GM23338 (cell line): ENCODE measurements at regions not wholly inside any gene's neighbourhood (a gene's known extent, or its start where the extent isn't known, plus 50 kb on each side); places are given as distances from the start of the nearest gene placed in this dataset.

Experiments
- ATAC-seq: fragments of 200-7000 bp; cut with Tn5 transposase; 3 replicates; pipeline ENCODE4 v1.9.1; 2020
- DNase-seq: peaks from one replicate; pipeline ENCODE4 v3.0.0-alpha.2; 2015; ENCODE audit warnings: low spot score
- H2AFZ ChIP-seq: fragments of 200-600 bp; sonication (generic); 2 replicates; pipeline ENCODE4 v1.8.0; 2016; ENCODE audit warnings: antibody characterized with exemption, mild to moderate bottlenecking, moderate library complexity
- H3F3A ChIP-seq: fragments of 200-600 bp; sonication (generic); replicated peaks from 2 replicates; pipeline ENCODE4 v1.8.0; 2017; ENCODE audit warnings: antibody characterized with exemption, mixed run types, low read depth
- H3K27ac ChIP-seq: fragments of 200-600 bp; sonication (generic); 2 replicates; pipeline ENCODE4 v1.6.1; 2016; ENCODE audit warnings: low read depth
- H3K27me3 ChIP-seq: fragments of 200-600 bp; sonication (generic); 2 replicates; pipeline ENCODE4 v1.8.0; 2016; ENCODE audit warnings: mild to moderate bottlenecking, mixed run types, moderate library complexity; ENCODE audit not compliant: insufficient read depth
- H3K36me3 ChIP-seq: fragments of 200-600 bp; sonication (generic); 2 replicates; pipeline ENCODE4 v1.8.0; 2016; ENCODE audit warnings: mild to moderate bottlenecking; ENCODE audit not compliant: insufficient read depth
- H3K4me1 ChIP-seq: fragments of 200-600 bp; sonication (generic); 2 replicates; pipeline ENCODE4 v1.8.0; 2016; ENCODE audit warnings: mild to moderate bottlenecking, moderate library complexity; ENCODE audit not compliant: insufficient read depth
- H3K4me2 ChIP-seq: fragments of 200-600 bp; sonication (generic); 2 replicates; pipeline ENCODE4 v1.7.1; 2017; ENCODE audit warnings: mixed run types
- H3K4me3 ChIP-seq: fragments of 200-600 bp; sonication (generic); 2 replicates; pipeline ENCODE4 v1.6.1; 2016; ENCODE audit warnings: mixed run types
- H3K79me2 ChIP-seq: fragments of 200-600 bp; sonication (generic); replicated peaks from 2 replicates; pipeline ENCODE4 v1.8.0; 2017; ENCODE audit warnings: mild to moderate bottlenecking; ENCODE audit not compliant: insufficient read depth
- H3K9me2 ChIP-seq: fragments of 200-600 bp; sonication (generic); 2 replicates; pipeline ENCODE4 v1.8.0; 2017; ENCODE audit not compliant: insufficient read depth
- H4K20me1 ChIP-seq: fragments of 200-600 bp; sonication (generic); replicated peaks from 2 replicates; pipeline ENCODE4 v1.8.0; 2017; ENCODE audit warnings: mild to moderate bottlenecking; ENCODE audit not compliant: insufficient read depth
- H3K27ac Mint-ChIP-seq: 2 replicates; pipeline ENCODE4 v1.8.0; 2020; ENCODE audit warnings: inconsistent platforms, mild to moderate bottlenecking, moderate library complexity, mixed read lengths
- H3K27me3 Mint-ChIP-seq: 3 replicates; pipeline ENCODE4 v1.8.0; 2022; ENCODE audit warnings: low read depth, mild to moderate bottlenecking, moderate library complexity, mixed read lengths, inconsistent platforms; ENCODE audit not compliant: insufficient read depth, poor library complexity
- H3K36me3 Mint-ChIP-seq: 3 replicates; pipeline ENCODE4 v1.8.0; 2021; ENCODE audit warnings: low read depth, mild to moderate bottlenecking, inconsistent platforms, moderate library complexity, mixed read lengths
- H3K4me1 Mint-ChIP-seq: 3 replicates; pipeline ENCODE4 v1.8.0; 2020; ENCODE audit warnings: mild to moderate bottlenecking, inconsistent platforms, mixed read lengths
- H3K4me3 Mint-ChIP-seq: 3 replicates; pipeline ENCODE4 v1.8.0; 2021; ENCODE audit warnings: moderate library complexity, mild to moderate bottlenecking, inconsistent platforms, mixed read lengths
- H3K9me3 Mint-ChIP-seq: 3 replicates; pipeline ENCODE4 v1.8.0; 2020; ENCODE audit warnings: moderate library complexity, mild to moderate bottlenecking, inconsistent platforms, mixed read lengths
- CREB1 ChIP-seq: fragments of 250-450 bp; sonication (Bioruptor Pico); IDR thresholded peaks from 2 replicates; pipeline ENCODE4 v1.5.0; 2020; ENCODE audit warnings: low read depth, mild to moderate bottlenecking, moderate library complexity
- EZH2 ChIP-seq: fragments of 200-600 bp; sonication (generic); IDR thresholded peaks from one replicate; pipeline ENCODE4 v1.8.0; 2017; ENCODE audit warnings: antibody characterized with exemption, mild to moderate bottlenecking, low read depth; ENCODE audit not compliant: unreplicated experiment
- EZH2phosphoT487 ChIP-seq: fragments of 200-600 bp; sonication (generic); IDR thresholded peaks from one replicate; pipeline ENCODE4 v1.8.1; 2018; ENCODE audit warnings: antibody characterized with exemption; ENCODE audit not compliant: unreplicated experiment
- NANOG ChIP-seq: IDR thresholded peaks from 2 replicates; pipeline ENCODE4 v1.6.1; 2016; ENCODE audit warnings: antibody characterized with exemption, borderline replicate concordance
- STAT1 ChIP-seq: IDR thresholded peaks from one replicate; pipeline ENCODE4 v1.6.1; 2016; ENCODE audit warnings: antibody characterized with exemption; ENCODE audit not compliant: unreplicated experiment
- ZNF331 ChIP-seq: fragments of 250-450 bp; sonication (Bioruptor Pico); IDR thresholded peaks from 2 replicates; pipeline ENCODE4 v1.5.0; 2020; ENCODE audit warnings: low read depth, mild to moderate bottlenecking, moderate library complexity
- TF ChIP-seq, protein P1 (sequence below), 2 experiments: fragments of 200-600 bp in 1 of 2; sonication (generic) in 1 of 2; conservative IDR thresholded peaks; 2 replicates each; pipeline versions ENCODE4 v1.5.1 to v1.6.1; 2016 to 2017; ENCODE audit warnings: antibody characterized with exemption in 2 of 2, low read depth in 2 of 2, mild to moderate bottlenecking in 2 of 2, moderate library complexity in 1 of 2
- TF ChIP-seq, protein P2 (sequence below): IDR thresholded peaks from 2 replicates; pipeline ENCODE4 v1.6.1; 2016; ENCODE audit warnings: antibody characterized with exemption
- TF ChIP-seq, protein P3 (sequence below): fragments of 250-450 bp; sonication (Bioruptor Pico); IDR thresholded peaks from 2 replicates; pipeline ENCODE4 v1.5.0; 2020; ENCODE audit warnings: mild to moderate bottlenecking, moderate library complexity

DNA sequence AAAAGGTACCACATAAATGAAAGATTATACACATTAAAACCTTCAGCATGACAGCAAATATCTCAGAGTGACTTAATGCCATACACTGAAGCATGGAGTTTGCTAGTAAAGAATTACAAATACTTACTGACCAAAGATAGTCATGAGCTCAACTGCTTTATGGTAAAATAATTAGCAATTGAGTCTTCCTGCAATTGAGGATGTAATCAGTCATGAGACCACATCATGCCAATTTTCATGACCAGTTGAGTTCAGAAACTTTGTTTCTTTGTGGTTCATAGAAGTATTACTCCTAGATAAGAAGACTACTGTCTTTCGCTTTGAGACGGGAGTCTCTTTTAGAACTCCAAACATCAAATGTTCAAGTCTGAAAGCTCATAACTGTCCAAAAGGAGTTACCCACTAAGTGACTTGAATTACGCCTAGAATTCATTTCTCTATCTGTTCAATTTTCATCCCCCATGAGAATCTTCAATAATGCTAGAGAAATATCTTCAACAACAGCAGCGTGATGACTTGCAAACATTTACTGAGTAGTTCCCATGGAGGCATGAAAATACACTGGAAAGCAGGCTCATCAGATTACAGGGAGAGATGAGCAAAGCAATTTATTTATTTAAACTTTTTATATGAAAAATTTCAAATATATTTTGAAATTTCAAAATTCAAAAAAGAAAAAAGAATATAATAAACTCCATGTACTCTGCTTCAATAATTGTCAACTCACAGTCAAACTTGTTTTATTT is 120.0 kb downstream of the BTG1 start:
- Histone ChIP-seq H3K4me3 (no peak overlapping the region), H3K9me2 (no peaks in the 10 kb centered on the region), H3F3A (no peaks in the 10 kb centered on the region), H3K27ac (no peak overlapping the region), H4K20me1 (no peaks in the 10 kb centered on the region), H2AFZ (no peak overlapping the region), H3K27me3 (no peaks in the 10 kb centered on the region), H3K79me2 (no peaks in the 10 kb centered on the region), H3K4me2 (no peak overlapping the region), H3K4me1 (peaks cover 16% of the 10 kb centered on the region), H3K36me3 (no peaks in the 10 kb centered on the region)
- no peak for TF ChIP-seq ZNF331 (CRISPR knock-in tag)
- TF ChIP-seq, protein P1, sequence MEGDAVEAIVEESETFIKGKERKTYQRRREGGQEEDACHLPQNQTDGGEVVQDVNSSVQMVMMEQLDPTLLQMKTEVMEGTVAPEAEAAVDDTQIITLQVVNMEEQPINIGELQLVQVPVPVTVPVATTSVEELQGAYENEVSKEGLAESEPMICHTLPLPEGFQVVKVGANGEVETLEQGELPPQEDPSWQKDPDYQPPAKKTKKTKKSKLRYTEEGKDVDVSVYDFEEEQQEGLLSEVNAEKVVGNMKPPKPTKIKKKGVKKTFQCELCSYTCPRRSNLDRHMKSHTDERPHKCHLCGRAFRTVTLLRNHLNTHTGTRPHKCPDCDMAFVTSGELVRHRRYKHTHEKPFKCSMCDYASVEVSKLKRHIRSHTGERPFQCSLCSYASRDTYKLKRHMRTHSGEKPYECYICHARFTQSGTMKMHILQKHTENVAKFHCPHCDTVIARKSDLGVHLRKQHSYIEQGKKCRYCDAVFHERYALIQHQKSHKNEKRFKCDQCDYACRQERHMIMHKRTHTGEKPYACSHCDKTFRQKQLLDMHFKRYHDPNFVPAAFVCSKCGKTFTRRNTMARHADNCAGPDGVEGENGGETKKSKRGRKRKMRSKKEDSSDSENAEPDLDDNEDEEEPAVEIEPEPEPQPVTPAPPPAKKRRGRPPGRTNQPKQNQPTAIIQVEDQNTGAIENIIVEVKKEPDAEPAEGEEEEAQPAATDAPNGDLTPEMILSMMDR (conservative IDR thresholded peaks at IDR 0.05; ENCODE audit: low read depth in 2 of 2): no peak
- TF ChIP-seq NANOG: no peak
- TF ChIP-seq, protein P2, sequence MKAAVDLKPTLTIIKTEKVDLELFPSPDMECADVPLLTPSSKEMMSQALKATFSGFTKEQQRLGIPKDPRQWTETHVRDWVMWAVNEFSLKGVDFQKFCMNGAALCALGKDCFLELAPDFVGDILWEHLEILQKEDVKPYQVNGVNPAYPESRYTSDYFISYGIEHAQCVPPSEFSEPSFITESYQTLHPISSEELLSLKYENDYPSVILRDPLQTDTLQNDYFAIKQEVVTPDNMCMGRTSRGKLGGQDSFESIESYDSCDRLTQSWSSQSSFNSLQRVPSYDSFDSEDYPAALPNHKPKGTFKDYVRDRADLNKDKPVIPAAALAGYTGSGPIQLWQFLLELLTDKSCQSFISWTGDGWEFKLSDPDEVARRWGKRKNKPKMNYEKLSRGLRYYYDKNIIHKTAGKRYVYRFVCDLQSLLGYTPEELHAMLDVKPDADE: no peak
- TF ChIP-seq CREB1: no peak
- TF ChIP-seq, protein P3, sequence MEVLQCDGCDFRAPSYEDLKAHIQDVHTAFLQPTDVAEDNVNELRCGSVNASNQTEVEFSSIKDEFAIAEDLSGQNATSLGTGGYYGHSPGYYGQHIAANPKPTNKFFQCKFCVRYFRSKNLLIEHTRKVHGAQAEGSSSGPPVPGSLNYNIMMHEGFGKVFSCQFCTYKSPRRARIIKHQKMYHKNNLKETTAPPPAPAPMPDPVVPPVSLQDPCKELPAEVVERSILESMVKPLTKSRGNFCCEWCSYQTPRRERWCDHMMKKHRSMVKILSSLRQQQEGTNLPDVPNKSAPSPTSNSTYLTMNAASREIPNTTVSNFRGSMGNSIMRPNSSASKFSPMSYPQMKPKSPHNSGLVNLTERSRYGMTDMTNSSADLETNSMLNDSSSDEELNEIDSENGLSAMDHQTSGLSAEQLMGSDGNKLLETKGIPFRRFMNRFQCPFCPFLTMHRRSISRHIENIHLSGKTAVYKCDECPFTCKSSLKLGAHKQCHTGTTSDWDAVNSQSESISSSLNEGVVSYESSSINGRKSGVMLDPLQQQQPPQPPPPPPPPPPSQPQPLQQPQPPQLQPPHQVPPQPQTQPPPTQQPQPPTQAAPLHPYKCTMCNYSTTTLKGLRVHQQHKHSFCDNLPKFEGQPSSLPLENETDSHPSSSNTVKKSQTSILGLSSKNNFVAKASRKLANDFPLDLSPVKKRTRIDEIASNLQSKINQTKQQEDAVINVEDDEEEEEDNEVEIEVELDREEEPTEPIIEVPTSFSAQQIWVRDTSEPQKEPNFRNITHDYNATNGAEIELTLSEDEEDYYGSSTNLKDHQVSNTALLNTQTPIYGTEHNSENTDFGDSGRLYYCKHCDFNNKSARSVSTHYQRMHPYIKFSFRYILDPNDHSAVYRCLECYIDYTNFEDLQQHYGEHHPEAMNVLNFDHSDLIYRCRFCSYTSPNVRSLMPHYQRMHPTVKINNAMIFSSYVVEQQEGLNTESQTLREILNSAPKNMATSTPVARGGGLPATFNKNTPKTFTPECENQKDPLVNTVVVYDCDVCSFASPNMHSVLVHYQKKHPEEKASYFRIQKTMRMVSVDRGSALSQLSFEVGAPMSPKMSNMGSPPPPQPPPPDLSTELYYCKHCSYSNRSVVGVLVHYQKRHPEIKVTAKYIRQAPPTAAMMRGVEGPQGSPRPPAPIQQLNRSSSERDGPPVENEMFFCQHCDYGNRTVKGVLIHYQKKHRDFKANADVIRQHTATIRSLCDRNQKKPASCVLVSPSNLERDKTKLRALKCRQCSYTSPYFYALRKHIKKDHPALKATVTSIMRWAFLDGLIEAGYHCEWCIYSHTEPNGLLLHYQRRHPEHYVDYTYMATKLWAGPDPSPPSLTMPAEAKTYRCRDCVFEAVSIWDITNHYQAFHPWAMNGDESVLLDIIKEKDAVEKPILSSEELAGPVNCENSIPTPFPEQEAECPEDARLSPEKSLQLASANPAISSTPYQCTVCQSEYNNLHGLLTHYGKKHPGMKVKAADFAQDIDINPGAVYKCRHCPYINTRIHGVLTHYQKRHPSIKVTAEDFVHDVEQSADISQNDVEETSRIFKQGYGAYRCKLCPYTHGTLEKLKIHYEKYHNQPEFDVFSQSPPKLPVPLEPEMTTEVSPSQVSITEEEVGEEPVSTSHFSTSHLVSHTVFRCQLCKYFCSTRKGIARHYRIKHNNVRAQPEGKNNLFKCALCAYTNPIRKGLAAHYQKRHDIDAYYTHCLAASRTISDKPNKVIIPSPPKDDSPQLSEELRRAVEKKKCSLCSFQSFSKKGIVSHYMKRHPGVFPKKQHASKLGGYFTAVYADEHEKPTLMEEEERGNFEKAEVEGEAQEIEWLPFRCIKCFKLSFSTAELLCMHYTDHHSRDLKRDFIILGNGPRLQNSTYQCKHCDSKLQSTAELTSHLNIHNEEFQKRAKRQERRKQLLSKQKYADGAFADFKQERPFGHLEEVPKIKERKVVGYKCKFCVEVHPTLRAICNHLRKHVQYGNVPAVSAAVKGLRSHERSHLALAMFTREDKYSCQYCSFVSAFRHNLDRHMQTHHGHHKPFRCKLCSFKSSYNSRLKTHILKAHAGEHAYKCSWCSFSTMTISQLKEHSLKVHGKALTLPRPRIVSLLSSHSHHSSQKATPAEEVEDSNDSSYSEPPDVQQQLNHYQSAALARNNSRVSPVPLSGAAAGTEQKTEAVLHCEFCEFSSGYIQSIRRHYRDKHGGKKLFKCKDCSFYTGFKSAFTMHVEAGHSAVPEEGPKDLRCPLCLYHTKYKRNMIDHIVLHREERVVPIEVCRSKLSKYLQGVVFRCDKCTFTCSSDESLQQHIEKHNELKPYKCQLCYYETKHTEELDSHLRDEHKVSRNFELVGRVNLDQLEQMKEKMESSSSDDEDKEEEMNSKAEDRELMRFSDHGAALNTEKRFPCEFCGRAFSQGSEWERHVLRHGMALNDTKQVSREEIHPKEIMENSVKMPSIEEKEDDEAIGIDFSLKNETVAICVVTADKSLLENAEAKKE: no peak
- no peak for TF ChIP-seq STAT1
- TF ChIP-seq EZH2phosphoT487: no peak
- no peak for TF ChIP-seq EZH2
- no peak overlapping the region for H3K4me3 Mint-ChIP-seq
- H3K27me3 Mint-ChIP-seq: peaks cover 7% of the 10 kb centered on the region
- peaks cover 25% of the 10 kb centered on the region for H3K4me1 Mint-ChIP-seq
- DNase-seq (no peak), ATAC-seq (no peak)
- no peaks in the 10 kb centered on the region for H3K36me3 Mint-ChIP-seq
- no peaks in the 10 kb centered on the region; the same call in 2 of the 3 replicates for H3K9me3 Mint-ChIP-seq
- H3K27ac Mint-ChIP-seq: no peak overlapping the region
